DMS153 (cell line): ENCODE measurements at regions not wholly inside any gene's neighbourhood (a gene's known extent, or its start where the extent isn't known, plus 50 kb on each side); places are given as distances from the start of the nearest gene placed in this dataset.
"Not testable (repeated sequence)": the region's sequence is repeated elsewhere in the genome, so short reads cannot be mapped to it uniquely, and the experiment has no call there.

ENCODE experiments used
- DNase-seq: peaks from one replicate; lab custom pipeline; 2025; lab: John Stamatoyannopoulos, UW

DNA sequence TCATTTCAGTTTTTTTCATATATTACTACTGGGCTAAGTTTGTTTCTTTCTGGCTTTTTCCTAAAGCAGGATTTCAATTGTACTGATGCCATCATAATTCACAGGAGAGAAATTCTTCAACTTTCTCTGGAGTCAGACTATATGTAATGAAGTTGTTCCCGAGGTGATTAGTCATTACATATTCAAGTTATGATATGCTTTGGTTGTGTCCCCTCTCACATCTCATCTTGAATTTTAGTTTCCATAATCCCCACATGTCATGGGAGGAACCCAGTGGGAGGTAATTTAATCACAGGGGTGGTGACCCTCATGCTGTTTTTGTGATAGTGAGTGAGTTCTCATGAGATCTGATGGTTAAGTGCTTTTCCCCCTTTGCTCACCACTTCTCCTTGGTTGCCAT lies 227.5 kb upstream of the LRIG3 start:
- no peak for DNase-seq

DNA sequence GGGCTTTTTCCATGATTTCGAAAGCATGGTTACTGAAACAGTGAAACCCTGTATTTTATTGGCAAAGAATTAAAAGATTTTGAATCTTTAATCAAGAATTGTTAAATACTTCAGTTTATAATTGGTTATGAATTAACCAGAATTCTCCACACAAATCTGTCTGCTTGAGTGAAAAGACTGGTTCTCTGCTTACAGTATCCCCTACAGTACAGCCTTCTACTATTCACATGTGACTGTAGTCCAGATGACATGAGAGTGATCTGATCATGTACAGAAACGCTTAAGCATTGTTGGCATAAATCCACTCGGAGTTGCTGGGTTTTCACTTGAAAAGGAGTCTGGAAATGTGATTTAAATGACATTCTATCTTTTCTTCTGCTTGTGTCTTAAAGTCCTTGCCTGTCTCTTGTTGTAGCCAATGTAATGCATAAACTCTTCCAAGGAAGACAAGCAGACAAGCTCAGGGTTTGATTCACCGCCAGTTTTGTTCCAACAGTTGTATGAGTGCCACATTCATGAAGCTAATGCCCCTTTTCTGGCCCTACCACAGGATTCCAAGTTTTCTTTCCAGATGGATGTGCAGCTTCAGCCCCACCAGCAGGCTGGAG lies 222.0 kb upstream of the LRIG3 start:
- no peak for DNase-seq

DNA sequence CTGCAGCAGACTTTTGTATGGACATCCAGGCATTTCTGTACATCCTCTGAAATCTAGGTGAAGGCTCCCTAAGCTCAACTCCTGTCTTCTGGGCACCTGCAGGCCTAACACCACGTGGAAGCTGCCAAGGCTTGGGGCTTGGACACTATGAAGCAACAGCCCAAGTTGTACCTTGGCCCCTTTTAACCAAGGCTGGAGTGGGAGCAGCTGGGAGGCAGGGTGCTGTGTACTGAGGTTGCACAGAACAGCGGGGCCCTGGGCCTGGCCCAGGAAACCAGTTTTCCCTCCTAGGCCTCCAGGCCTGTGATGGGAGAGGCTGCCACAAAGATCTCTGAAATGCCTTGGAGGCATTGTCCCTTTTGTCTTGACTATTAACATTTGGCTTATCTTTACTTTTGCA lies 214.4 kb upstream of the LRIG3 start:
- no peak for DNase-seq

DNA sequence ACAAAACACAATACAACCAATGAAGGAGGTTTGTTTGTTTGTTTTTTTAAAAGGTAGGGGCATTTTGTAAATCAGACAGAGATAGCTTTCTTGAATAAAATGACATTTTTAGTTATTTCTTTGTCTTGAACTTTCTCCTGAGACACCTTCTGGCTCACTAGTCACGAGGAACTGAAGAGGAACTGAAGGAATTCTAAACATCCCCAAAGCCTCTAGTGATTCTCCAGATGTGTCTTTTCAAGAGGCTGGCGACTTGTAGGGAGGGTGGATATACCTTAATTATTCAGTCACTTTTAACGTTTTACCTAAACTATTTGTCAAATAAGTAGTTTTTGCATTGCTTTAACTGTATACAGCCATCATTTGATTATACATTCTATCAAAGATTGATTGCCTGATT lies 211.2 kb upstream of the LRIG3 start:
- DNase-seq, result no peak

DNA sequence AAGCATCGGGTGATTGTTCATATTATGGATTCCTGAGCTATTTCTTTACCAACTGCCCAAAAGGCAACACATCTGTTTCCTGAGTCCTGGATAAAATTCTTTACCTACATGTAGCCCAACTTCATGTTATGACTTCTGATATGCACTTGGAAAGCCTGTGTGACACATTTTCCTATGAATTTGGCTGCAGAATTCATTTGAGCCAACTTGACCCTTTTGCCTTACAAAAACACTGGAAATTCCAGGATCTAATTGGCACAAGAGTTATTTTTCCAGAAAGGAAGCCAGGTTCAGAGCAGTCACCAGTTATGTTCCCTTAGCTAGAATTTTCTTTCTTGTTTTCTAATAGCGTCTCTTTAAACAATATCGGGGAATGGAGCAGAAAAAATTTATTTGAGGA lies 202.5 kb upstream of the LRIG3 start:
- no peak for DNase-seq

DNA sequence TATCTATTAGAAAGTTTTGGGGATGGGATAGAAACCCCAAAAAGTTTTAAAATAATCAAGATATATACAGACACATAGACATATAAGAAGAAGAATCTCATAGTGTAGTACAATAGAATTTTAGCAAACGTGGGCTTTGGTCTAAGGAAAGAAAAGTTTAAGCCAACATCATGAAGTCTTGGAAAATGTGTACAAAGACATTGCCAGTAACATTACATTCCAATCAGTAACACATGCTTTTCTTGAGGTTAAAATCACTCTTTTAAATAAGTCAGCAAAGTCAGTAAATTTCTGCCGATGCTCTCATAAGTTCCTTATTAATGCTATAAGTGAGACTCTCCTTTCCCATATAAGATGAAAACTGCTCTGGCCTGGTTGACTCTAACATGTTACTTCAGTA lies 201.1 kb upstream of the LRIG3 start:
- DNase-seq, result no peak

DNA sequence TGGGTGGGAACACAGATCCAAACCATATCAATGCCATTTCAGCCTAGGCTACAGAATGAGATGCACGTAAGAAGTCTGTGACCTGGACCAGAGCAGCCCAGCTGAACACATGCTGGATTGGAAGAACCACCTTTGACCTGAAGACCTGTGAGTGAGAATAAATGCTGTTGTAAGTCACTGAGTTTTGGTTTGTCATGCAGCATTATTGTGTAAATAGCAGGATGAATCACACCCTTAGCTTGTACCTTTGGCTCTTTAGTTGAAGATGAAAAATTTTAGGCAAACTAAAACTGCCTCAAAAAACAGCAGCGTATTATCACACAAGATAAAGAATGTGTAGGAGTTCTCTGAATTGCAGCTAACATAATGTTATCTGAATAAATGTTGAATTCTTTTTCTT lies 199.4 kb upstream of the LRIG3 start:
- DNase-seq, result no peak

DNA sequence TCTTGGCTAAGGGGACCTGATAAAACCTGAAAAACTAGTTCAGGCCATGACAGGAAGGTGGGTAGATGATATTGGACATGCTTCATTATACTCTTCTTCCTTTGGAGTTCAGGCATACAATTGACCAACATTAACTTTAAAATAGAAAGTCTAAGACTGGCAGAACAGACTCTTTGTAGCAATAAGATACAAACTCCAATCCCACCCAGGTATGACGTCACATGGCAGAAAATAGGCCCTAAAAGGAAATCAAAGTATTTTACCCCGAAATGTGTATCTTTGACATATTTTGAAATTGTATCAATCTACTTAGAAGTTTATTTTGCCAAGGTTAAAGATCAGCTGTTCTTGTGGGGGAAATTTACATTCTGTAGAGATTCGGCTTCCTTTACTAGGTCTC lies 198.1 kb upstream of the LRIG3 start:
- no peak for DNase-seq

DNA sequence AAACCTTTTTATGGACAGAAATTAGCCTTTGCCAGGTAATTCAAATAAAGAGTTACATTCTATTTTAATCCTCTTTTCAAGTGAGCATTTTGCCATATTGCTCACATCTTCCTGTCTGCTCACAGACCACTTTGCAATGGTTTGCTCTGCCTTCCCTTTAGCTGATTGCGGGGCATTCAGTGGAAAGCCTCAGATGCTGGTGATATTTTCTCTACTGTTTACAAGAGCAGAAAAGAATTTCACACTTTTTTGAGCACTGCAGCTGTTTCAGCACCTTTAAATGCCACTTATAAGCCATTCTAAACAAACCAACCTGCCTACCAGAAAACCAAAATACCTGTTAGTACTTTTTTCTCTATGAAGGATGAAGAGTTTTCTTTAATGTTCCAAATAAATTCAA lies 195.7 kb upstream of the LRIG3 start:
- no peak for DNase-seq

DNA sequence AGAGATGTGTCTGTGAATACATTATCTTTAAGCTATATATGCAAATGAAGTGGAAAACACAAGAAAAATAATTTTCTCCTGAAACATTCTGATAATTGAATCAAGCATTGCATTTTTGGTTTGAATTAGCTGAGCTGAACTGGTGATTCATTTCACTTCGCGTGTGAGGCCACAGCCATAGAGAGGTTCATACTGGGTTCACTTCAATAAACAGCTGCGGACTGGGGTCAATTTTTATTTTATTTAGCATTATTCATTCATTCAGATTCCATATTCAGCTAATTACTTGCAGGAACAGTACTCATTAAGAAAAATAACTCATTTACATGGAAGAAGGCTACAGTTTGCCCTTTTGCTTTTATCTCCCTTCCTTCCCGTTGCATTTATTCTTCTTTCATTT lies 195.2 kb upstream of the LRIG3 start:
- DNase-seq, result no peak

DNA sequence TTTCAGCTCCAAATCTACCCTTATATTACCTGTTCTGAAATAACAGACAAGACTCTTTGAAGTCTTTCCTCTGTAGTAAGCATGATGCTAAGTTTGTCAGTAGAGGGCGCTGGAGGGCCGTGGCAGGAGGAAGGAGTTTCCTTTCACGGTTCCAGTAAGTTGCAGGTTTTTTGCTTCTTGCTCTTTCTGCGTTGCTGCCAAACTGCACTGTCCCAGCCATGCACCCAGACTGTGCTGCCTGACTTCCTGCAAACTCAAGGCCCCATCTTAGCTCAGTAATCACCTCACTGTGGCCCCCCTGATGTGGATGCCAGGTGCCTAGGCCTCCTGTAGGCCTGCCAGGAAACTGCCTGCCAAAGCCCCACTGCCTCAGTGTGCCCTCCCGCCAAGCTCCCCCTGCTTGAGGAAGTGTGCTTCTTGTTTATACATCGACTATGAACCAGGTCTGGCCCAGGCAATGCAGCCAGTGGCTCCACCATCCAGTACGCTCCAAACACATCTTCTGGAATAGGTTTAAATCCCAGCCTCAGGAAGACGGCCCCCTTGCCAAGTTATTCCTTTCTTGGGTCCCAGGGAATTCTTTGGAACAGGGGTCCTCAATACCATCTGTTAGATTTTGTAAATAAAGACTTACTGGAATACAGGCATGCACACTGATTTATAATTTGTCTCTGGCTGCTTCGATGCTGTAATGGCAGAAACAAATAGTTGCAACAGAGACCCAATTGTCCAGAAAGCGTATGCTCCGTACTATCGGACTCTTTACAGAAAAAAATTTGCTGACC lies 193.7 kb upstream of the LRIG3 start:
- DNase-seq, result peak; percentile 63

DNA sequence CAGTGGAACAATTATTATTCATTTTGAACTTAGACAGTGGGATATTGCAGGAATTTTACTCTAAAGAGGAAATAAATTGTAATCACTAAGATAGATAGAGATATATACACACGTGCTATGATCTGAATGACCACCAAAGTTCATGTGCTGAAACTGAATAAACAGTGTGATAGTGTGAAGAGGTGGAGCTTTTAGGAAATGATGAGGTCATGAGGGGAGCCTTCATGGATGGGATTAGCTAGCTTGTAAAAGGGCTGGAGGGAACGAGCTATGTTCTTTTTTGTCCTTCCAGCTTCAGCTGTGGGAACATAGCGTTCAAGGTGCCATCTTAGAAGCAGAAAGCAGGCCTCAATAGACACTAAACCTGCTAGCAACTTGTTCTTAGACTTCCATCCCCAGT lies 191.5 kb upstream of the LRIG3 start:
- no peak for DNase-seq

DNA sequence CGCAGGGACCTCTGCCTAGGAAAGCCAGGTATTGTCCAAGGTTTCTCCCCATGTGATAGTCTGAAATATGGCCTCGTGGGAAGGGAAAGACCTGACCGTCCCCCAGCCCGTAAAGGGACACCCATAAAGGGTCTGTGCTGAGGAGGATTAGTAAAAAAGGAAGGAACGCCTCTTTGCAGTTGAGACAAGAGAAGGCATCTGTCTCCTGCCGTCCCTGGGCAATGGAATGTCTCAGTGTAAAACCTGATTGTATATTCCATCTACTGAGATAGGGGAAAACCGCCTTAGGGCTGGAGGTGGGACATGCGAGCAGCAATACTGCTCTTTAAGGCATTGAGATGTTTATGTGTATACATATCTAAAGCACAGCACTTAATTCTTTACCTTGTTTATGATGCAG lies 188.2 kb upstream of the LRIG3 start:
- DNase-seq, result not testable (repeated sequence)

DNA sequence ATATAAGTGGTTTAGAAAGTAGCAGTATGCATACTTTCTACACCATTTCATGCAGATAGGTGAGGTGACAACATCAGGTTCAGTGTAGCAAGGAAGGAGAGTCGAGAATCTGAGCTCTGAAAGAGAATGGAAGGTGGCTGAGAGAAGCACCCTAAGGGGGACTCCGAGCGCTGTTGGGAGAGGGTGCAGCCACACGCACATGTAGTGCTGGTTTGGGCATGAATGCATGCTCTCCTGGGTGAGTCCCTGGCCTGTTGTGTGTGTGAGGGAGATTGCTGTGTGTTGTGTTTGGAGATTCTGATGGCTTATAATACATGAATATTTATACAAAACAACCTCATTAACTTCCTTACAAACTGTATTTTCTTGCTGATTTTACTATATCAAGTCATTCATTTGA lies 180.3 kb upstream of the LRIG3 start:
- DNase-seq, result no peak

DNA sequence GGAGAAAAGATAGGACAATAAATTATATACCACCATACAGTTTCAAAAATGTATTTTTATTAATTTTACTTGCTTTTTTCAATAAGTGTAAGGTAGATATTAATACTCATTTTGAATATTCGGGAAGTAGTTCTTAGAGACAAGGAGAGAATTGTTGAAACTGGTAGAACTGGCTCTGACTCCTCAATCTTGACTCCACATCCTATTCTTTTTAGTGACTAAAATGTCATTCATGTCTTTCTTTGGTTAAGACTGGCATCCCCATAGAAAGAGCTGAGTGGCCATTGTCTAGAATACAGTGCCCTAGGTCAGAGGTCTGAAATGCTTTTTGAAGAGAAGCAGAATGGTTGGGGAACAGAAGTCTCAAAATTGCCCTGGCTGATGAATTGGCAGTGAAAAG lies 177.6 kb upstream of the LRIG3 start:
- DNase-seq, result no peak

DNA sequence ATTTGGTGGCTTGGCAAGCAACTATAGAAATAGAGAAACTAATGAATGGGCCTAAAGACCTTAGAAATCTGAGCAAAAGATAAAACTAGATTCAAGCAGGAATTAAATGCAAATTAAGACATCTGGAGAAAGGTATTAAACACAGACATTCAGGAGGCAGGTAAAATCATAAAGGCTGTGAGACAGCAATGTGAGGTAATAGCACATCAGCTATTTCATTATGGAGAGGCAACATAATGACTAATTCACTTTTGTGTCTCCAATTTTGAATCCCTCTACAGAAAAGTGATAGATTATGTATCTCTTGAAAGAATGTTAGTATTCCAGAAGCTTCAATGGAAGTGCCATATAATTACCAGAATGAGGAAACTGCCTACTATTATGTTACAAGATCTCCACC lies 175.9 kb upstream of the LRIG3 start:
- no peak for DNase-seq

DNA sequence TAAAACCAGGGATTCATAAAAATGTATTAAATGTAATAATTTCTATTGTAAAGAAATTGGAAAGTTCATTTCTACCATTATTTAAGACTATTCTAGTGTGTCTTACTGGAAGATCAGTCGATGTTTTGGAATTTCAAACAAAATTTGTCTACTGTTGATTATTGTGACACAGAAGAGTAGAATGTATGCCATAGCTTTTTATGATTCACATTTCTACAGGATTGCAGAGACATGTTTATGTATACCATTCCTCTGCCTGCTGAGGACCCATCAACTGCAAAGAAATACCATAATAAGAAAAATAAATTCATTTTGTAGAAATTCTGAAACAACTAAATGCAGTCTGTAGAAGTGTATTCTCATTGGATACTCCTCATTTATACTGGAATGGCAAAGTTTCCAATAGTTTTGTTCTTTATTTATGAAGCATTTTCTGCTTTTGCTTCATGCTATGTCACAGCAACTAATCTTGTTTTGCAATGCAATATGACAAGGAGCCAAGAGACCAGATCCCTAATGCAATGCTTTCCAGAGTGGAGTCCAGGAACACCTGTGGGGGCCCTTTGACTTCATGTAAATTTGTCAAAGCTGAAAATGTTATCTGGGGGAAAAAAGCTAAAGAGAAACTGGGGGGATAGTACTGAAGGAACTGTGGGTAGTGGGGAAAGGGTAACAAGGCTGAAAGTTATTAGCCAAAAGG lies 172.9 kb upstream of the LRIG3 start:
- DNase-seq, result no peak

DNA sequence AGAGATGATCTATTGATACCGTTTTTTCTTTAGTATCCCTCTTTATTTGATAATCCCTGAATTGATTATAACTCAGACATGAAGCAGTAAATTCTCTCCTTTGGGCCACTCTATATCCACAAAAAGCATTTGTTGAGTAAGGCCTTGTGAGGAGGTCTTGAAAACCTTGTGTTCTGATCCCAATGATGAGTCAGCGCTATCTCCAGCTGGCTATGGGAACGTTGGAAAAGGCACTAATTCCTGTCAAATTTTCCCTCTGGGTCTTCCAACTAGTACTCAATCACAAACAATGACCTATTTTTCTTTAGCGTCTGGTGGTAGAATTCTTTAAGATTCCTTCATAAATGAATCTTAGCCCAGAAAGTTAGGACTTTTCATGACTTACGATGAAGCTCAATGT lies 168.4 kb upstream of the LRIG3 start:
- DNase-seq, result no peak

DNA sequence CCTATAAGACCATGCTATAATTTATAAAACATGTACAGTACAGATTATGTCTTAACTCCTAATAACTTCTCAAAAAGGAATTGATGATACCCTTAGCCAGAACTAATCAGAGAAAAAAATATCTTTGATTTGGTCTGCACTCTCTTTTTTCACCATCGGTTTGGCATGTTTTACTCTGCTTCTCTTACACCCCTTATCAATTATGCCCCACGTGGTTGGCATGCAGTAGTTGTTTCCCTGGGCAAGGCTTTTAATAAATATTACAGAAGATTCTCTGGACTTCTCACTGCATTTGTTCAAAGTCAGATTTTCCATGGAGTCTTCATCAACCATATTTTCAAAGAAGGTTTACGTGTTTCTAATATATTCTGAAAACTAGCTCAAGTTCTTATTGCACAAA lies 167.4 kb upstream of the LRIG3 start:
- no peak for DNase-seq

DNA sequence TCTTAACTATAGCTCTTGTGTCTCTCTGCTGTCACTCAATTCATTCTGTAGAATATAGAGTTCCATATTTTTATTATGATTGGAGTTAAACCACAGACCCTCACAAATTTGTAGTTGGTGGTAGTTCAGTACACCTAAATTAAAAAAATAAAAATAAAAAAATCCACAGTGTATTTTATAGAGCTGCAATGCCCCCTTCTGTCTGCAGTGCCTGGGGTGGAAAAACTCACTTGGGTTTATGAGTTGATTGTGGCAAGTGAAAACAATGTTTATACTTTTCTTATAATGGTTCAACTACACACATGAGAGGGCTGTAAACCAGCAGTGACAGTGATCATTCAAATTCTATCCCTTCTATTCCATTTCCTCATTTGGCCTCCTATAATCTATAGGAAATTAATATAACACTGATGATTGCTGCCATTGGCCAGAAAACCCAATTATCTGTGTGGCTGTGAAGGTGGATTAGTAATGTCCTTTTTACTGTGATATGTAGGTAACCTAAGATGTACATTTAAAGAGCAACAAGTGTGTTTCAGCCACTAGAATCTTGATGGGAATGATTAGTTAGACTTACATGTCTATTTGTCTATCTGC lies 166.9 kb upstream of the LRIG3 start:
- DNase-seq, result no peak

DNA sequence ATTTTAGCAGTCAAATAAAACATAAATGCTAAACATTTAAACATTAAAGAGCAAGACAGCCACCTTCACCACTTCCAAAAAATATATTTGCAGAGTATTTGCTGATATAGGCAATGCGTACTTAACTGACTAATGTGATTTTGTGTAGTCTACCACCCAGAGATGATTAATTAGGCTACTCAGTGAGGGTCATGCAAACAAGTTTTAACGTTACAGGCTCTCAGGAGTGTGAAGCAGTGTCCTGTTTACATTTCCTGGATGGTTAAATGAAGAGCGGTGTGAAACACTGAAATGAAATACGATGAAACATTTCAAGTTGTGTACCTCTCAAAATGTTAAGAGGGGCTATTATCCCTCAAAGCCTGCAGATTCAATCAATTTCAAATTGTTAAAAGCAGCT lies 165.8 kb upstream of the LRIG3 start:
- peak; percentile 87 for DNase-seq

DNA sequence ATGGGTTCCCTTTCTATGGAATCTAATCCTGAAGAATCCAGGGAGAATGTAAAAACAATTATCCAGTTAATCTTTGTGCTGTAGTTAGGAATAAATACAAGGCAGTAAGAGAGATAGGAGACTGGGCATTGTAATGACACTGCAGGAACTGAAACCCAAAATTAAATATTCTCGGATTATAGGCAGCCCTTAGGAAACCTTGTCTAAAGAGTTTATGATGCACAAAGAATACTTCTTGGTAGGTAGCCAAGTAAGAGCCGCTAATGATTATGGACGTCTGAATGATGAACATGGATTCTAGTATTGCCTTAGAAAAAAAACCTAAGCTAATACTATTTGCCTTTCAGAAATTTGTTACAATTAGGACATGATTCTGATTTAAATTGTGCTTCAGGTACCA lies 165.4 kb upstream of the LRIG3 start:
- DNase-seq, result no peak
